ENCODE measurements at regions not wholly inside any gene's neighbourhood (a gene's known extent, or its start where the extent isn't known, plus 50 kb on each side); places are given as distances from the start of the nearest gene placed in this dataset.

- Histone ChIP-seq H3K4ac (replicated peaks; ENCODE audit: insufficient read length, low read depth, low read length) (no peak overlapping the region), H3K9ac (replicated peaks in 1 of 4; ENCODE audit: extremely low read depth in 1 of 4, low read depth in 3 of 4, low read length in 3 of 4) (no peak overlapping the region), H3K9me3 (ENCODE audit: insufficient read depth in 2 of 2, low read depth in 1 of 2, low read length in 1 of 2) (no peaks in the 10 kb centered on the region), H4K5ac (ENCODE audit: insufficient read length, low read depth, low read length) (no peak overlapping the region), H2BK15ac (ENCODE audit: low read length) (no peak overlapping the region), H3K14ac (ENCODE audit: insufficient read length) (no peak overlapping the region), H3K4me1 (replicated peaks in 1 of 4; ENCODE audit: control insufficient read depth in 3 of 4, insufficient read depth in 4 of 4, low read length in 3 of 4) (peaks cover 0 to 8% (median 4%) of the 10 kb centered on the region in 4 experiments; a peak in 3 of 7 replicates), H3K56ac (replicated peaks; ENCODE audit: insufficient read length, low read depth, low read length) (no peak overlapping the region), H3K4me2 (ENCODE audit: insufficient read depth in 1 of 2, low read depth in 2 of 2, low read length in 2 of 2) (no peak overlapping the region), H4K91ac (replicated peaks; ENCODE audit: insufficient read length, low read length) (no peak overlapping the region), H3K27ac (ENCODE audit: low read depth, low read length) (no peak overlapping the region), H3K36me3 (ENCODE audit: control insufficient read depth in 2 of 4, insufficient read depth in 4 of 4, low read length in 3 of 4) (no peaks in the 10 kb centered on the region), H4K20me1 (replicated peaks in 1 of 2; ENCODE audit: control insufficient read depth in 1 of 2, insufficient read depth in 2 of 2, low read length in 2 of 2) (no peaks in the 10 kb centered on the region), H2BK120ac (replicated peaks; ENCODE audit: low read depth, low read length) (no peak overlapping the region), H2BK12ac (ENCODE audit: low read depth, low read length) (no peak overlapping the region), H3K79me2 (ENCODE audit: control insufficient read depth in 1 of 2, insufficient read depth in 2 of 2, low read length in 2 of 2) (no peaks in the 10 kb centered on the region), H3K23me2 (ENCODE audit: low read depth, low read length) (no peaks in the 10 kb centered on the region), H4K8ac (ENCODE audit: extremely low read depth, insufficient read depth, low read length) (no peak overlapping the region), H3K27me3 (replicated peaks in 1 of 4; ENCODE audit: control insufficient read depth in 3 of 4, extremely low read depth in 1 of 4, insufficient read depth in 3 of 4, low read length in 3 of 4) (no peaks in the 10 kb centered on the region), H3K79me1 (ENCODE audit: low read depth, low read length) (no peaks in the 10 kb centered on the region), H2BK5ac (ENCODE audit: low read depth, low read length) (no peak overlapping the region), H2AK5ac (ENCODE audit: low read depth, low read length) (no peak overlapping the region), H2BK20ac (ENCODE audit: low read length) (no peak overlapping the region), H3K4me3 (ENCODE audit: extremely low read depth in 1 of 4, insufficient read depth in 2 of 4, low read depth in 3 of 4, low read length in 4 of 4) (no peak overlapping the region), H3K18ac (ENCODE audit: extremely low read depth, low read length) (no peak overlapping the region), H3K23ac (ENCODE audit: insufficient read length) (no peak overlapping the region), H2AFZ (ENCODE audit: low read length) (no peak overlapping the region)
- FAIRE-seq (no peak), DNase-seq (ENCODE audit: low read depth in 1 of 2, low spot score in 2 of 2) (no peak)
- no peak for TF ChIP-seq TBP (IDR thresholded peaks at IDR 0.05; ENCODE audit: low read depth, low read length)
- TF ChIP-seq SAP30 (IDR thresholded peaks at IDR 0.05; ENCODE audit: insufficient read depth, insufficient replicate concordance, low read length) = no peak
- TF ChIP-seq CTBP2 (IDR thresholded peaks at IDR 0.05; ENCODE audit: borderline replicate concordance, insufficient read depth, insufficient read length, low read length) = no peak
- TF ChIP-seq BACH1 (IDR thresholded peaks at IDR 0.05; ENCODE audit: low read length) = no peak
- TF ChIP-seq POU5F1 (IDR thresholded peaks at IDR 0.05; ENCODE audit: low read depth, low read length) = no peak
- TF ChIP-seq SIX5 (IDR thresholded peaks at IDR 0.05; ENCODE audit: low read depth, low read length) = no peak
- no peak for TF ChIP-seq RBBP5 (IDR thresholded peaks at IDR 0.05; ENCODE audit: borderline replicate concordance, low read depth, low read length)
- no peak for TF ChIP-seq POLR2A (IDR thresholded peaks at IDR 0.05; ENCODE audit: control extremely low read depth in 1 of 2, low read depth in 2 of 2, low read length in 2 of 2)
- TF ChIP-seq PHF8 (conservative IDR thresholded peaks at IDR 0.05; ENCODE audit: low read depth, low read length) = no peak
- WGBS, 2 experiments (ENCODE audit: extremely low coverage in 1 of 2, insufficient coverage in 1 of 2, insufficient read length in 1 of 2, insufficient replicate concordance in 2 of 2, low coverage in 1 of 2, low lambda C conversion rate in 2 of 2, missing lambda C conversion rate in 1 of 2) = 73% methylated on average over 1 of the region's 1 CpG; no CpG with 5 or more reads in 1 of the 2 experiments
- CTCF ChIA-PET (ENCODE audit: partially characterized antibody) = interaction anchor here (1.2 kb wide), 1 partner anchor 20 kb away, joined by 3 read pairs; no protein-coding TSS in a partner anchor
- POLR2A ChIA-PET (ENCODE audit: partially characterized antibody) = no interaction called here
Measured at GRCh38 chr5:136665331-136665730, 300.0 kb upstream of the TRPC7 start.

Measured in H1 (cell line).